HG02884 (cell line): ENCODE measurements at regions not wholly inside any gene's neighbourhood (a gene's known extent, or its start where the extent isn't known, plus 50 kb on each side); places are given as distances from the start of the nearest gene placed in this dataset.
"Not testable (repeated sequence)": the region's sequence is repeated elsewhere in the genome, so short reads cannot be mapped to it uniquely, and the experiment has no call there.

Experiments used
- ATAC-seq: cut with Tn5 transposase; IDR thresholded peaks from one replicate; pipeline ENCODE4 v1.9.1; 2021; ENCODE audit warnings: mild to moderate bottlenecking, moderate library complexity; ENCODE audit not compliant: unreplicated experiment

DNA sequence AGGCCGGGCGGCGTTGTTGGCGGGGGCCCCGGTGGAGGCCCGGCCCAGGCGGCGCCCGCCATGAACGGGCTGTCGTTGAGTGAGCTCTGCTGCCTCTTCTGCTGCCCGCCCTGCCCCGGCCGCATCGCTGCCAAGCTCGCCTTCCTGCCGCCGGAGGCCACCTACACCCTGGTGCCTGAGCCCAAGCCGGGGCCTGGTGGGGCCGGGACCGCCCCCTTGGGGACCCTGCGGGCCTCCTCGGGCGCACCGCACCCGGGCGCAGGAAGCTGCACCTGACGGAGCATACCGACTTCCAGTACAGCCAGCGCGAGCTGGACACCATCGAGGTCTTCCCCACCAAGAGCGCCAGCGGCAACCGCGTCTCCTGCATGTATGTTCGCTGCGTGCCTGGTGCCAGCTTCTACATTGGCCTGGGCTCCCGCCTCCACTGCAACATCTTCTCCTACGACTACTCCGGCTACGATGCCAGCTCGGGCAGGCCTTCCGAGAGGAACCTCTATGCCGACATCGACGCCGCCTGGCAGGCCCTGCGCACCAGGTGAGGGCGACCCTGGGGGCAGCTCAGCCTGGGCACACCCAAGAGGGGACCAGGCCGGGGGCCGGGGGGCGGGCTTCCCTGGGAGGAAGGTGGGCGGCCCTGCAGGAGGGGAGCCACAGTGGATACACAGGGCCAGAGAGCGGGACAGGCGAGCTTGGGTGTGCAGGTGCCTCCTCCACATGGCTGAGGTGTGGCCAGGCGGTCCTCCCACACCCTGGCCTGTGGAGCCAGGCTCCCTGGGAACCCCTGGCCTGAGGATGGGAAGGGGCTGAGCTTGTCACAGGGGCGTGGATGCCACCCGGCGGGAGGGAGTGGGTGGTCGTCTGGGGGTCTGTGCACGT lies 201.6 kb downstream of the USP22 start:
- not testable (repeated sequence) for ATAC-seq

DNA sequence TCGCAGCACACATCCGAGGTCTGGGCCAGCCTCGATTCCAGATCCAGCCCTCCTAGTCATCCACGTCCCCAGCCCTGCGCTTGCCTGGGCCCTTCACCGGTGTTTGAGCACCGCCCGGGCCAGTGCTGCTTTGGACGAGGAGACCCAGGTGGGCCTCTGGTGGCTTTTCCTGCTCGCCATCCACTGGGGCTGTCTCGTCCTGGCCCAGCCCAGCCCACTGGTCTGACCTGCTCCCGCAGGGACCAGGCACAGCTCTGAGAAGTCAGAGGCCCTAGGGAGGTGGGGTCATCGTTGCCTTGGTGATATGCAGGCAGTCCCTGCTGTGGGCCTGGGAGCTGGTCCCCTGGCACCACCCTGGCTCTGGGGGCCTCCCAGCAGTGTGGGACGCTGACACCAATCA lies 200.8 kb downstream of the USP22 start:
- ATAC-seq: not testable (repeated sequence)

DNA sequence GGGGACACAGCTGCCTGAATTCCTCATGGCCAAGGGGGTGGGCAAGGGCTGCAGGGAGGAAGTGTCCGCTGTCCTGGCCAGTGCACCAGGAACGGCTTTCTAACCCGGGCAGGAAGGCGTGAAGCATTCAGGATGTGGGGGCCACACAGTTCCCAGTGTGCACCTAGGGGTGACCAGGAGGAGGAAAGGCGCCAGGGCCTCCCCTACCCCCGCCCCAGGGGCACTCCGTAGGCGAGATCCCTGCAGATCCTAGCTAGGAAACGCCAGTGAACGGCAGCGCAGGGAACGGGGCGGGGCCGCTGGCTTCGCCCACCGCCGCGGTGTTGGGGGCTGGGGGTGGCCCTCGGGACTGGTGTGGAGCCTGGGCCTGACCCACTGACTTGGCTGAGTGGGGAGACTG lies 199.6 kb downstream of the USP22 start:
- not testable (repeated sequence) for ATAC-seq

DNA sequence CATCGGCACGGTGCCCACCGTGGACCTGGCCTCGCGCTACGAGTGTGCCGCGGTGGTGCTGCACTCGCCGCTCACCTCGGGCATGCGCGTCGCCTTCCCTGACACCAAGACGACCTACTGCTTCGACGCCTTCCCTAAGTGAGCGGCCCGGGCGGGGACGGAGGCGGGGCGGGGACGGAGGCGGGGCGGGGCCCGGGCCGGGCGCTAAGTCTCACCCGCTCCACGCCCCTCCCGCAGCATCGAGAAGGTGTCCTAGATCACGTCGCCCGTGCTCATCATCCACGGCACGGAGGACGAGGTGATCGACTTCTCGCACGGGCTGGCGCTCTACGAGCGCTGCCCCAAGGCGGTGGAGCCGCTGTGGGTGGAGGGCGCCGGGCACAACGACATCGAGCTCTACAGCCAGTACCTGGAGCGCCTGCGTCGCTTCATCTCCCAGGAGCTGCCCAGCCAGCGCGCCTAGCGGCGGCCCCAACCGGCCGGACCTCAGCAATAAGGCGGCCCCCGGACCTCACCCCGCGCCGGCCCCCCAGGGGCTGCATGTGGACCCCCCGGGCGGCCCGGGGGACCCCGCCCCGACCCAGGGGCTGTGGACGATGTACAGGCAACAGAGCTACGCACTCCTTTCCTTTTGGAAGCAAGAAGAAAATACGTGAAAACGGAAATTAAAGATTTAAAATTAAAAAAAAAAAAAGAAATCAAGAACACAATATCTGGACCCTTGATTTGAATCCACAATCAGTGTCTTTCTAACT lies 198.8 kb downstream of the USP22 start:
- ATAC-seq: not testable (repeated sequence)

DNA sequence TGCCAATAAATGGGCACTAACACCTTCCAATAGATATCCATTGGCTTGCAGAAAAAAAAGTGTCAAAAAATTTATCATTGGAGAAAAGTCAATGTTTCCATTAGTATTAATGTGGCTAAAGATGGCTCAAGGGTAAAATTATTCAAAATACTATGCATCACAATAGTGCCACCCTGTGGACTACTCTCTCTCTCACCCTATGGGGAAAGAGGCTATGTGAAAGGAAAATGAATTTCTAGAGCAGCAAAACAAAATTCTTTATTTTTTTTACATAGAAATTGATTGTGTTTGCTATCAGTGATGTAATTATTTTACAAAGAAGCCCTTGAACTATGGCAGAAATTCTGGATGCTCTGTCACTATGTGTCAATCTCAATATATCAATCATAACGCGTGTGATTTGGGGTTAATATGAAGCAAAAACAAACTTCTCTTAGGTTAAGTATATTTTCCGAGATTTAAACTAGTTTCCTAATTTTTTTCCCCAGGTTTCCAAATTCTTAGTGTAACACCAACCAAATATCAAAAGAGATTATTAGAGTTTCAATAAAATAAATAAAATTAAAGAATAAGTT lies 193.9 kb downstream of the USP22 start:
- ATAC-seq: not testable (repeated sequence)

DNA sequence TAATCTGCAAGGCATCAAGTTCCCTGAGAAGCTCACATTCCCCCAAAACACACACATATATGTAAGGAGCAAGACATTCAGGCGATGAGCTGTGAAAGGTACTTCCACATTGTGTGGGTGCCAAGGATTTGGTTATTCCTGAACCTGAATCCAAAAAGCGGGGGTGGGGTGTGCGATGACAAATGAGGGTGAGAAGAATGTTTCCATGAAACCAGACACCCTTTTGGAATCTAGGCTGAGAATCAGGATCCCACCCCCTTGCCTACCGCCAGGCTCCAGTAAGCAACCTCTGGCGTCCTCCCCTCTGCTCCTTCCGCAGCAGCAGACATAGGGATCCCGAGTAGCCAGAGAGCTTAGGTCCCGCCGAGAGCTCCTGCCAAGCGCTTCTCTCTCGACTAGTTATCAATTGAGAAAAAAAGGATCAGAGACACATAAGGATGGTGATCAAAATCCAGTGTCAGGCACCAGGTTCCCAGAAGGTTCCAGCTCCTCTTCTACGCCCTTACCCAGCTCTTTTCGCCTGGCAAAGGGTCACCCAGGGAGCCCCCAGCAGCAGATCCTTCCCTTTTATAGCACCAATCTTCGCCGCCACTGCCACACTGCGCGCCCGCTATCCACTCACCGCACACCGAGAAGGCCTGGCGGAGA lies 191.1 kb downstream of the USP22 start:
- ATAC-seq: not testable (repeated sequence)

DNA sequence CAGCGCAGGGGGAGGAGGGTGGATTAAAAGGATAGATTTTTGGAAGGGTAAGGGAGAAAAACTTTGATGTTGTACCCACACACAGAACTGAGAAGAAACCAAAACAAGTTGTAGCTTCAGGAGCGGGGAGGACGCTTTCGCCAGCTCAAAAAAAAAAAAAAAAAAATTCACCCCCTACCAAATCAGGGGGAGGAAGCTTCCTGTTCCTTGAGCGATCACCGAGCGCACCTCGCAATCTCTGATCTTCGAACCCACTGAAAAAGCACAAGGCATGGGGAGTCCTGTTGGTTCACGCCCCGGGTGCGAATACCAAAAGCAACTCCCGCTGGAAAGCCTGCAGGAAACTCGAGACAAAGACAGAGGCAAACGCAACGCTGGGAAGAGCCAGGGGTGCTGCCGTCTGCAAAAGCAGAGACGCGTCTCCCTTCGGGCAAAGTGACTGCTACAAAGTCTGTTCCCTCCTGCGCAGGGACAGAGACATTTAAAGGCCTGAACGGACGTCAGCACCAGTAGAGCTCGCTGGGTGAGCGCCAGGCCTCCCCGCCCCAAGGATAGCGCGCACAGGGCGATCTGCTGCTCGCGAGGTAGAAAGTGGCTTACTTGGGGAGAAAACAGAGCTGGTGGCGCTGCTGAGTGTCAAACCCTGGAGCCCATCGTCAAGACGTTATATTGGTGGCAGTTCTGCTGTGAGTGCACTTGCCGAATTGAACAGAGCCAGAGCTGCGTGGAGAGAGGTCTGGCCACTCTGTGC lies 190.4 kb downstream of the USP22 start:
- no peak for ATAC-seq

DNA sequence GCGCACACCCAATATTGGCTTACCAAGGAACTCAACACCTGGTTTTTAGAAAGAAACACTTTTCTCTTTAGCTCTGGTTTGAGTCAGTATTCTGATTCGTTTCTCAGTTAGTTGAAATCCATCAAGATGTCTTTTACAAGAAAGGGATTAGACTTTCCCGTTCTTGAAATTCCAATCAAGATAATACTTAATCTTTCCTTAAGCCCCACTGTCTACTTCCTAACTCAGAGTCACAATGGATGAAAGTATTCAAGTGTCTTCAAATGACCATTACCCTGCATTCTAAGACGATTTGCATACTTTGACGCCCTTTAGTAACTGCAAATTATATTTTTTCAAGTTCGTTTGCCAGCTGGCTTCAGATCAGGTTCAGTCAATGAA lies 189.8 kb downstream of the USP22 start:
- ATAC-seq: no peak

DNA sequence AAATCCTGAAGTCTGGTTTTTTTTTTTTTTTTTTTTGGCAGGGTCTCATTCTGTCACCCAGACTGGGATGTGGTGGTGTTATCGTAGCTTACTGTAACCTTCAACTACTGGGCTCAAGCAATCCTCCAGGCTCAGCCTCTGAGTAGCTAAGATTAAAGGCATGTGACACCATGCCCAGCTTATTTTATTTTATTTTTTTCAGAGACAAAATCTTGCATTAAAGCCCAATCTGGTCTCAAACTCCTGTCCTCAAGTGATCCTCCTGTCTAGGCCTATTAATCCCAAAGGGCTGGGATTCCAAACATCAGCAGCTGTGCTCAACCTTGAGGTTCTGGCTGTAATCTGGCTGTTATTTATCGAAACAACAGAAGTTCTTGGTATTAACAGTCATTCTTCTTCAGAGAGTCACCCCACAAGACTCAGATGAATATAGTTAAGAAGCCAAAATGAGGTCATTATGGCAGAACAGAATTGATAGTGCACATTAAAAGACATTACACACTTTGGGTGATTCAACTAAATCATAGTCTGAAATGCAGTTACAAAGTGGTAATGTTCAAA lies 186.8 kb downstream of the USP22 start:
- ATAC-seq: not testable (repeated sequence)

DNA sequence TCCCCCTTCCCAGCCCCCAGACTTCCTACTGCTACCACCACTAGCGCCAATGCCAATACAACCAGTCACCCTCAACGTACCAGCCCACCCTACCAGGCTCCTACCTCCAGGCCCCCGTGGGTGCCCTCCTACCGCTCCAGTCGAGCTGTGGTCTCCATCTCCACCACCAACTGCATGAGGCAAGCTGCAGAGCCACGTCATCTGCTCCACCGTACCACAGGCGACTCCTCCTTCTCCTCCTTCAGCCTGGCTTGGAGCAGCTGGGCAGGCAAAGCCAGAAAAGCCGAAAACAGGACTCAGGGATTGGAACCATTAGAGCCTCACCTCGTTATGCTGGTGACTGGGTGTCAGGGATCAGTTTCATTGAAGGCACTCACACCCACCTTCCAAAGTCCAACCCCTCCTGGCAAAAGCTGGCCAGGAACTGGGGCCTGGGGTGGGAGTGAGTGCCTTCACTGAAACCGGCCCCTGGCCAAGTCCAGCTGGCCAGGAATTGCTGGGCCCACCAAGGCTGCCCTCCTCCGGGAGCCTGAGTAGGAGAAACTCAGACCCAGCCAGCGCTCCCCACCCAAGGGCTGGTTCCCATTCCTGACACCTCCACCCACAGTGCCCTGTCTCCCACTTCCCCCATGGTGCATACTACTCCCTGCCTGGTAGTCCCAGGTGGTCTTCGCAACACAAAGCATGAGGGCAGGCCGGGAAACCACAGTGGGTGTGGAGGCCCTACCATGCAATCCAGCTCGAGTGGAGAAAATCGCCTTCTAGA lies 176.2 kb downstream of the USP22 start:
- not testable (repeated sequence) for ATAC-seq

DNA sequence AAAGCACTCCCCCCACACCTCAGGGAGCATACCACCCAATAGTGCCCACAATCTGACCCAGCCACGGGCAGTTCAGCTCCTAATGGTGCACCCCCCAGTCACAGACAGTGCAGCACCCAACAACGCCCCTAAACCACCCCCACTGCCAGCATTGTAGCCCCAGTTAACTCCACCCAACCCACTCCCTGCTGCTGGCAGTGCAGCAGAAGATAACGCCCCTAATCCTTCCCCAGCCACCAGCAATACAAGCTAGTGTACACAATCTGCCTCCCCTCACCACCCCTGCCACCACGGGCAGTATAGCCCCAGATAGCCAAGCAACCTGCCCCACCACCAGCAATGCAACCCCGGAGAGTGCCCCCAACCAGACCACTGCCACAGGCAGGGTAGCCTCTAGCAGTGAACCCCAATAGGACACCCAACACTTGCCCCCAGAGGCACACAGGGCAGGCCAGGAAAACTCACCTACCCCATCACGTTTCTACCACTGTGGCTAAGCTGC lies 175.3 kb downstream of the USP22 start:
- not testable (repeated sequence) for ATAC-seq

DNA sequence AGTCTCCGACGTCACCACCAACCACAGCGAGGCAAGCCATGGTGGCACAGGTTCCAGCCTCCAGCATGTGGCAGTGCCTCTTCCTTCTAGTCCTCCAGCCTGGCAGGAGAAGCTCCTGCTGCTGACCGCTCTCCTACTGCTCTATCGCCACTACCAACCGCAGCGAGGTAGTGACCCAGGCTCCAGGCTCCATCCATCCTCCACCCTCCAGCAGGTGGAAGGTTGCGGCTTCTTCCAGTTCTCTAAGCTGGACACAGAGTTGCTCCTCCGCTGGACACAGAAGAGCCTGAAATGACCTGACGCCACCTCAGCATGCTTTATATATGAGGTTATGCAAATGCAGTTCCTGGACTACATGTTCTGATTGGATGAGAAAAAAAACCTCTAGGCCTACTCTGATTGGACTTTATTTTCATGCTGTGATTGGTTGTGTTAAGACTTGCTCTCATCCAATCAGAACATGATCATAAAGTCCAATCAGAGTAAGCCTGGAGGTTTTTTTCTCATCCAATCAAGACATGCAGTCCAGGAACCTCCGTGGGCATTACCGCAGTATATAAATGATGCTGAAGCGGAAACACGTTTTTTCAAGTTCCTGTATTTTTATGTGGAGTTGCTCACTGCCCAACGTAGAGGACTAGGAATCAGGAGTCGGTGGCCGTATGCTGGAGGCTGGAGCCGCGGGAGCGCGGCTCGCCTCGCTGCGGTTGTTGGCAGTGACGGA lies 174.7 kb downstream of the USP22 start:
- not testable (repeated sequence) for ATAC-seq

DNA sequence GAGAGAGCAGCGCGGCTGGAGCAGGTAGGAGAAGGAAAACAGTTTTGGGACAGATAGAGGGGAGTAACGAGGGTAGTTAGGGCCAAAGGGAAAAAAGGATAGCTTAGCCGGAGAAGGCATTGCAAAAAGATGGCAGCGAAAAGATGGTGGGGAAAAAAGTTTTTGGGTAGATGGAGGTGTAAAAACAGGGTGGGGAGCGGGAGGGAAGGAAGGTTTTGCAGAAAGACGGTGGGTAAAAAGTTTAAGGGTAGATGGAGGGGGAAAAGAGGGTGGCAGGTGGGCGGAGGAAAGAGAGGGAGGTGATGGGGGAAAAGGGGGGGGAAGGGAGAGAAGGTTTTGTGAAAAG lies 174.2 kb downstream of the USP22 start:
- ATAC-seq: not testable (repeated sequence)

DNA sequence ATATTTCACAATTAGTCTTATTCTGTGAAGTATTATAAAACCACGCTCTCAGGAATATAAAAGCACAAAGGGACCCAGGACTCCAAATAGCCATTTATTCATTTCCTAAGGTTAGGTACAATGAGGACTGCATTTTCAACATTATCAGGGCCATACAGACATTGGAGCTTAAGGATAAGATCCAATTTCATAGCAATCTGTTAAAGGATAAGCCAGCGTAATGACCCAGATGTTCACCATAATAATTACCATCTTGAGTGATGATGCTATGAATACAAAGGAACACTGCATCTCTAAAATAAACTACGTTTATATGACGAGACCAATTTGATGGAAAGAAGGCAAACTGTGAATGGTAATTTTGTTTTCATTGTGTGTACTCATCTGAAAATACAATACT lies 169.6 kb downstream of the USP22 start:
- not testable (repeated sequence) for ATAC-seq

DNA sequence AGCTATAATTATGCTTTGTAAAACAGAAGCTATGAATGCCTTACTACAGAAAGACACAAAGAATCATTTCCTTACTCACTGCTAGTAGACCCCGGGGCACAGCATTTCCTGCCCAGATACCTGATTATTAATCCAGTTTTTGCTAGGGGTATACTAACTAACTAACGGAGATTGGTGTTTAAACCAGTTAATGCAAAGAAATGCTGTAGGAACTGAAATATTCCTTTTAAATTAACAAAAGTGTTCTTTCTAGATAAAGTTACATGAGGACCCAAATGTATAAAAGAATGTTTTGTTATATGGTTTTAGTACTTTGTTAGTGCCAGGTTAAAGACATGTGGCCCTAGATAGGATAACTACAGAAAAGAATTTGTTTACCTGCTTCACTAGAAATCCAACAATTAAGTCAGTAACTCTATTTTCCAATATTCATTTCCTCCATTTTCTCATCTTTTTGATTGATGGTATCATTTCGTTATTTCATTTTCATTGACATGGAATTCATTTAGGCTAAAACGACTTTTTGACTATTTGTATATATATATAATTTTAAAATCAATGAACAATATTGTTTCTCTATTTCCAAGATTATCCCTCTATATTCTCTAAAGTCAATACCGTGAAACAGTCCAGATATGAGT lies 169.0 kb downstream of the USP22 start:
- ATAC-seq: not testable (repeated sequence)

DNA sequence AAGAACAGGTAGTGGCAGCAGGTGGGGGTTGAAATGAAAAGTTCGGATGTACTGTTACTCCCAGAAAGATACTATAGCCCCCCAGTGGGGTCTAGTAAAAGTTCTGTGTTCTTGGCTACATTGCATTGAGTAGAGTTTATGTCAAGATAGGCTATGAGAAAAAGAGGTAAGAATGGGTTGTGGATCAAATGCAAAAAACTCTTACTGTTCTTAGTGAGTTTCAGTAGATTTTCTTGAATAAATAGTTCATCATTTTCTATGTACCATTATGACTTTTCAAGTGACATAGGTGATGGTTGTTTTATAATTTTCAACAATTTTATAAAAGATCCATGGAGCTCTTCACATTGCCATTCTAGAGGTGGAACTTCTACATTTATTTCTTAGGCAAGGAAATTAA lies 165.4 kb downstream of the USP22 start:
- not testable (repeated sequence) for ATAC-seq

DNA sequence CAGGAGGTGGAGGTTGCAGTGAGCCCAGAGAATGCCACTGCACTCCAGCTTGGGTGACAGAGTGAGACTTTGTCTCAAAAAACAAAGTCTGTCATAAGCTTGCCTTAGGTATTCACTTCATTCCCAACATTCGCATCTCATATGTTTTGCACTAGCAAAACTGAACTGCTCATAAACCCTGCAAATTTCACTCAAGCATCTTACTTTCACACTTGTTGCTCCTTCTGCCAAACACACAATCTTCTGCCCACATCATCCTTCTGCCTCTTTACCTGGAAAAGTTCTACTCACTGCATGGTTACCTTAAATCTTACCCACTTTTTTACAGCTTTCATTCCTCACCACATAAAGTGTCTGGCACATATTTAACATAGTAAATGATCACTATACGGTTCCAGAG lies 152.5 kb downstream of the USP22 start:
- ATAC-seq: no peak

DNA sequence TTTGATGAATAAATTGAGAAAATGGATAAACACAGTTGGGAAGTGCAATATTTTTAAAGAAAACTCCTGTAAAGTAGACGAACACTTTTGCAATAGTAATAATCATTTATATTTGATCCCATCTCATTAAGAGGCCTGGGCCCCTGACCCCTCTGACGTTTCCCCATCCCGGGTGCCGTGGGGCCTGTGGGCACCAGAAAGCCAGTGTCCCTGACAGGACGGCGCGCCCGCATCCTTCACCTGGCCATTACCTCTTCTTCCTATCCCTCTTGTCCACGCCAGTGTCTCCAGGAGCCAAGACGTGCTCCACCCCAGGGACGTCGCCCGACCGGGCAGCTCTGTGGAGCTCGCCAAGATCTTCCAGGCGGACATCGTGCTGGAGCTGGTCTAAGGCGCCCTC lies 147.4 kb downstream of the USP22 start:
- not testable (repeated sequence) for ATAC-seq
